ENCODE measurements at regions not wholly inside any gene's neighbourhood (a gene's known extent, or its start where the extent isn't known, plus 50 kb on each side); places are given as distances from the start of the nearest gene placed in this dataset.

GRCh38 chr5:93929131-93929530, 187.7 kb upstream of the POU5F2 start:
- DNase-seq, result no peak

- DNase-seq, result no peak
Measured at GRCh38 chr5:93926831-93927620, 185.6 kb upstream of the POU5F2 start.

GRCh38 chr5:93925321-93925720, 183.9 kb upstream of the POU5F2 start:
- no peak for DNase-seq

- no peak for DNase-seq
Measured at GRCh38 chr5:93924628-93925027, 183.2 kb upstream of the POU5F2 start.

- no peak for DNase-seq
Measured at GRCh38 chr5:93922551-93922950, 181.2 kb upstream of the POU5F2 start.

GRCh38 chr5:93921001-93921400, 179.6 kb upstream of the POU5F2 start:
- no peak for DNase-seq

- DNase-seq, result no peak
Measured at GRCh38 chr5:93916872-93917271, 175.5 kb upstream of the POU5F2 start.

GRCh38 chr5:93915142-93915553, 173.7 kb upstream of the POU5F2 start:
- peak; percentile 32 for DNase-seq

- DNase-seq, result no peak
Measured at GRCh38 chr5:93911609-93912008, 170.2 kb upstream of the POU5F2 start.

GRCh38 chr5:93909356-93909755, 168.0 kb upstream of the POU5F2 start:
- DNase-seq, result no peak

- no peak for DNase-seq
Measured at GRCh38 chr5:93904917-93905316, 163.5 kb upstream of the POU5F2 start.

- DNase-seq, result no peak
Measured at GRCh38 chr5:93902288-93902687, 160.9 kb upstream of the POU5F2 start.

GRCh38 chr5:93899026-93899600, 157.7 kb upstream of the POU5F2 start:
- DNase-seq, result no peak

GRCh38 chr5:93894601-93895354, 153.4 kb upstream of the POU5F2 start:
- DNase-seq, result no peak

GRCh38 chr5:93893075-93893474, 151.7 kb upstream of the POU5F2 start:
- DNase-seq, result no peak

- DNase-seq, result no peak
Measured at GRCh38 chr5:93892481-93892880, 151.1 kb upstream of the POU5F2 start.

- DNase-seq, result no peak
Measured at GRCh38 chr5:93891491-93892480, 150.4 kb upstream of the POU5F2 start.

GRCh38 chr5:93890657-93891056, 149.3 kb upstream of the POU5F2 start:
- no peak for DNase-seq

GRCh38 chr5:93887678-93888077, 146.3 kb upstream of the POU5F2 start:
- DNase-seq, result no peak

- no peak for DNase-seq
Measured at GRCh38 chr5:93886917-93887361, 145.5 kb upstream of the POU5F2 start.

- no peak for DNase-seq
Measured at GRCh38 chr5:93886098-93886806, 144.9 kb upstream of the POU5F2 start.

Measured in left kidney (tissue), 1 donor.